Bronchial epithelial cell (primary cell): ENCODE measurements at regions not wholly inside any gene's neighbourhood (a gene's known extent, or its start where the extent isn't known, plus 50 kb on each side); places are given as distances from the start of the nearest gene placed in this dataset.
"Not testable (repeated sequence)": the region's sequence is repeated elsewhere in the genome, so short reads cannot be mapped to it uniquely, and the experiment has no call there.

Experiments
- DNase-seq: peaks from one replicate; pipeline ENCODE4 v3.0.0-alpha.2; 2010; ENCODE audit warnings: low read depth
- FAIRE-seq: peaks from 2 replicates; lab custom pipeline; 2011; peaks lifted over from hg19 to GRCh38; lab: Jason Lieb, UNC
- H3K27me3 ChIP-seq: 2 replicates; pipeline ENCODE4 v1.5.1; 2011; ENCODE audit warnings: low read length; ENCODE audit not compliant: control insufficient read depth, insufficient read depth
- H3K36me3 ChIP-seq: 2 replicates; pipeline ENCODE4 v1.5.1; 2011; ENCODE audit warnings: low read length; ENCODE audit not compliant: control insufficient read depth, insufficient read depth
- H3K4me3 ChIP-seq: 2 replicates; pipeline ENCODE4 v1.5.1; 2011; ENCODE audit warnings: mild to moderate bottlenecking, low read depth, low read length, control low read depth
- TF ChIP-seq, protein P1 (sequence below): IDR thresholded peaks from 2 replicates; pipeline ENCODE4 v1.5.1; 2011; ENCODE audit warnings: mild to moderate bottlenecking, moderate library complexity, low read length, control low read depth, inconsistent platforms; ENCODE audit not compliant: insufficient read depth, severe bottlenecking

DNA sequence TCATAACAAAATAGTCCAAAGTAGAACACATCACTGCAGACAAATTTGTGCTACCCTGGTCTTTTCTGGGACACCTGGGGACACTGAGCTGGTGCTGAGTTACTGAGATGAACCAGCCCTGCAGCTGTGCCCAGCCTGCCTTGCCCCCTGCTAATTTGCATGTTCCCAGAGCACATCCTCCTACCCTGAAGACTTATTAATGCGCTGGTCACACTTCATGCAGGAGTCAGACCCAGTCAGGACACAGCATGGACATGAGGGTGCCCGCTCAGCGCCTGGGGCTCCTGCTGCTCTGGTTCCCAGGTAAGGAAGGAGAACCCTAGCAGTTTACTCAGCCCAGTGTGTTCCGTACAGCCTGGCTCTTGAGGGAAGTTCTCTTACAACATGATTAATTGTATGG is 1518.3 kb downstream of the RPIA start:
- Histone ChIP-seq H3K4me3 (no peak overlapping the region), H3K27me3 (no peaks in the 10 kb centered on the region), H3K36me3 (no peaks in the 10 kb centered on the region)
- FAIRE-seq, result peak; percentile 36
- DNase-seq, result no peak
- TF ChIP-seq, protein P1, sequence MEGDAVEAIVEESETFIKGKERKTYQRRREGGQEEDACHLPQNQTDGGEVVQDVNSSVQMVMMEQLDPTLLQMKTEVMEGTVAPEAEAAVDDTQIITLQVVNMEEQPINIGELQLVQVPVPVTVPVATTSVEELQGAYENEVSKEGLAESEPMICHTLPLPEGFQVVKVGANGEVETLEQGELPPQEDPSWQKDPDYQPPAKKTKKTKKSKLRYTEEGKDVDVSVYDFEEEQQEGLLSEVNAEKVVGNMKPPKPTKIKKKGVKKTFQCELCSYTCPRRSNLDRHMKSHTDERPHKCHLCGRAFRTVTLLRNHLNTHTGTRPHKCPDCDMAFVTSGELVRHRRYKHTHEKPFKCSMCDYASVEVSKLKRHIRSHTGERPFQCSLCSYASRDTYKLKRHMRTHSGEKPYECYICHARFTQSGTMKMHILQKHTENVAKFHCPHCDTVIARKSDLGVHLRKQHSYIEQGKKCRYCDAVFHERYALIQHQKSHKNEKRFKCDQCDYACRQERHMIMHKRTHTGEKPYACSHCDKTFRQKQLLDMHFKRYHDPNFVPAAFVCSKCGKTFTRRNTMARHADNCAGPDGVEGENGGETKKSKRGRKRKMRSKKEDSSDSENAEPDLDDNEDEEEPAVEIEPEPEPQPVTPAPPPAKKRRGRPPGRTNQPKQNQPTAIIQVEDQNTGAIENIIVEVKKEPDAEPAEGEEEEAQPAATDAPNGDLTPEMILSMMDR, result no peak

DNA sequence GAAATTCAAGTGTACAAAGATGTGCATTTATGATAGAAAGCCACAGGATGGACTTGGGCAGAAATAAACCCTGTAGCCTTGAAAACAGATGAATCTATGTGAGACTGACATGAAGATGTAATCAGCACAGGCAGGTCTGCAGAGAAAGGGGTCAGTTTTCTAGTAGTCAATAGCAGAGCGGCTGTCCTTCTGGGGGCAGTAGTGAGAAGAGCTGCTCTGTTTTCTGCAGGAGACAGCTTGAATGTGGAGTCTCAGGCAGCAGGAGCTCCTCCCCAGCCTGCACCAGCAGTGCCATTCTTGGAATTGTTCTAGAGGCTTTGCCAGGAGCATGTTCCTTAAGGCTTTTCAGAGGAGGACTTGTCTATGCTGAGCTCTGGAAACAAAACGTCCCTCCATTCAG is 1524.4 kb downstream of the RPIA start:
- not testable (repeated sequence) for H3K4me3 ChIP-seq, H3K36me3 ChIP-seq, H3K27me3 ChIP-seq, DNase-seq
- peak; percentile 90 for FAIRE-seq

DNA sequence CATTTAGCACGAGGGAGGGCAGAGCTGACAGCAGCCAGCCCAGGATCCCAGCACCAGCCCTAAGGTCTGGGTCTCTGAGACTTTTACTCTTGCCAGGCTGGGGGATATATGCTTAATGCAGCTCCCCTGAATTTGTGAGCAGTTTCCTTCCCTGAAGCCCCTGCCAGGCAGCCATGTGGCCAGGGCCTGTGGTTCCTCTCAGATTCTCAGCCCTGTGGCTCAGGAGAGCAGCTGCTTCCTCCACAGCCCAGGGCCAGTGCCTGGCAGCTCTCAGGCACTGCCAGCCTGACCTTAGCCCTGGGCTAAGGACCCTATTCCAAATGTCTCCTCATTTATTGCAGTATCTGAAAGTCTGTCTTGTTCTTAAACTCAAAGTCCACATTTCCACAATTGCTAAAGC is 1525.3 kb downstream of the RPIA start:
- peak; percentile 98 for FAIRE-seq
- H3K4me3 ChIP-seq, H3K36me3 ChIP-seq, DNase-seq, H3K27me3 ChIP-seq: not testable (repeated sequence)

DNA sequence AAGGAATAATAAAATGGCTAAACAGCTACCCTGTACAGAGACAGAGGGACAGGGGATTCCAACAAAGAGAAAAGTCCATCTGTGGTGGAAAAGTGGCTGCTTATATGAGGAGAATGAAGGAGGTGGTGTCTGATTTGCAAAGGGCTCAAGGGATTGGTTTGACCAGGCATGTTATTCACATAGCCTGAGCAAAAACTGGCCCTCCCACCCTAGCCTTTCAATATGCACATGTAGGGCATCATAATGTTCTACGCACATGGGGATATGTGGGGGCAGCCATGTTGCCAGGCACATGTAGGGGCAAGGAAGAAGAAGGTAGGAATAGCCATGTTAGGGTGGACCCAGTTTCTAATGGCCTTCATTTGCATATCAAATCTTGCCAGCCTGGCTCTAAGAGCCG is 1527.1 kb downstream of the RPIA start:
- not testable (repeated sequence) for FAIRE-seq, DNase-seq, H3K27me3 ChIP-seq, H3K4me3 ChIP-seq, H3K36me3 ChIP-seq

DNA sequence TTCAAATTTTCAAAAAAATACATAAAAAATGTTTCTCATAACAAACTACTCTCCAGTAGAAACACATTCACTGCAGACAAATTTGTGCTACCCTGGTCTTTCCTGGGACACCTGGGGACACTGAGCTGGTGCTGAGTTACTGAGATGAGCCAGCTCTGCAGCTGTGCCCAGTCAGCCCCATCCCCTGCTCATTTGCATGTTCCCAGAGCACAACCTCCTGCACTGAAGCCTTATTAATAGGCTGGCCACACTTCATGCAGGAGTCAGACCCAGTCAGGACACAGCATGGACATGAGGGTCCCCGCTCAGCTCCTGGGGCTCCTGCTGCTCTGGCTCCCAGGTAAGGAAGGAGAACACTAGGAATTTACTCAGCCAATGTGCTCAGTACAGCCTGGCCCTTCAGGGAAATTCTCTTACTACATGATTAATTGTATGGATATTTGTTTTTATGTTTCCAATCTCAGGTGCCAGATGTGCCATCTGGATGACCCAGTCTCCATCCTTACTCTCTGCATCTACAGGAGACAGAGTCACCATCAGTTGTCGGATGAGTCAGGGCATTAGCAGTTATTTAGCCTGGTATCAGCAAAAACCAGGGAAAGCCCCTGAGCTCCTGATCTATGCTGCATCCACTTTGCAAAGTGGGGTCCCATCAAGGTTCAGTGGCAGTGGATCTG is 1529.3 kb downstream of the RPIA start:
- H3K4me3 ChIP-seq, H3K27me3 ChIP-seq, FAIRE-seq, H3K36me3 ChIP-seq: not testable (repeated sequence)
- DNase-seq, result peak; percentile 7

DNA sequence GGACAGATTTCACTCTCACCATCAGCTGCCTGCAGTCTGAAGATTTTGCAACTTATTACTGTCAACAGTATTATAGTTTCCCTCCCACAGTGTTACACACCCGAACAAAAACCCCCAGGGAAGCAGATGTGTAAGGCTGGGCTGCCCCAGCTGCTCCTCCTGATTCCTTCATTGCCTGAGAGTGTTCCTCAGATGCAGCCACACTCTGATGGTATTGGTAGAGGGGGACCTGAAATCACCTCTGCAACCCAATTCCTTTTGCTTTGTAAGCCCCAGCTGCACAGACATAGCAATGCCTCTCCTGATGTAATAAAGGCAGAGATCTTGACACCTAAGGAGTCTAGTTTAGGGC is 1529.8 kb downstream of the RPIA start:
- FAIRE-seq (no peak), DNase-seq (no peak)
- H3K27me3 ChIP-seq, result no peaks in the 10 kb centered on the region
- no peaks in the 10 kb centered on the region for H3K36me3 ChIP-seq
- H3K4me3 ChIP-seq, result no peak overlapping the region
- TF ChIP-seq, protein P1, result no peak

DNA sequence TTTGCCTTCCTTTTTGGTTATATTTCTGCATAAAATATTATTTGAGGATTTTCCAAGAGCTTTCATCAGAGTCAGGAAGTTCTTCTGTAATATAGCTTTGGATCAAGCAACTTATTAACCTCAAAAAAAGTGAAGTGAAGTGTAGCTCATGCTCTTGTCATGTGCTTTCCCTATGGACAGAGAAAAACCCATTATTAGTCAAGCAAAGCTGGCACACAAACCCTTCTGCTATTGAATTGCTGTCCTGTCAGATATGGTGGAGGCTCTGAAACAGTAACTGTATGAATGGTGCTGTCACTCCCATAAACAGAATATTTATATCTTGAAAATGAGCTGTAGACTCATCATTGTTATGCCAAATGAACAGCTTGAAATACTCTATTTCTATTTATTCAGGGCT is 1533.3 kb downstream of the RPIA start:
- not testable (repeated sequence) for H3K4me3 ChIP-seq, DNase-seq, H3K27me3 ChIP-seq, H3K36me3 ChIP-seq, FAIRE-seq

DNA sequence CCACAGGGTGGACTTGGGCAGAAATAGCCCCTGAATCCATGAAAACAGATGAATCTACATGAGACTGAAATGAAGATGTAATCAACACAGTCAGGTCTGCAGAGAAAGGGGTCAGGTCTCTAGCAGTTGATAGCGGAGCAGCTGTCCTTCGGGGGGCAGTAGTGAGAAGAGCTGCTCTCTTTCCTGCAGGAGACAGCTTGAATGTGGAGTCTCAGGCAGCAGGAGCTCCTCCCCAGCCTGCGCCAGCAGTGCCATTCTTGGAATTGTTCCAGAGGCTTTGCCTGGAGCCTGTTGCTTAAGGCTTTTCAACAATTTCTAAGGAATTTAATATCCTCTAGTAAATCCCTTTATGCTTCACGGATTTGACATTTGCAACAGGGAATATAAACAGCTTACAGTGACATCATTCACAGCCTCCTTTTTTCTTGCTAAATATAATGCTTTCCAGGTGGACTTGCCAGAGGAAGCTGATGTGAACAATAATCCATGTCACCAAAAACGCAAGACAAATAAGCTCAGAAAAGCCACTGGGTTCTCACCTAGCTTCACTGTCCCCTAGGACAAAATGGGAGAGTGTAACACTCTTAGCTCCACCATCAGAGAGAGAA is 1535.1 kb downstream of the RPIA start:
- not testable (repeated sequence) for H3K27me3 ChIP-seq, H3K4me3 ChIP-seq, DNase-seq, FAIRE-seq, H3K36me3 ChIP-seq

DNA sequence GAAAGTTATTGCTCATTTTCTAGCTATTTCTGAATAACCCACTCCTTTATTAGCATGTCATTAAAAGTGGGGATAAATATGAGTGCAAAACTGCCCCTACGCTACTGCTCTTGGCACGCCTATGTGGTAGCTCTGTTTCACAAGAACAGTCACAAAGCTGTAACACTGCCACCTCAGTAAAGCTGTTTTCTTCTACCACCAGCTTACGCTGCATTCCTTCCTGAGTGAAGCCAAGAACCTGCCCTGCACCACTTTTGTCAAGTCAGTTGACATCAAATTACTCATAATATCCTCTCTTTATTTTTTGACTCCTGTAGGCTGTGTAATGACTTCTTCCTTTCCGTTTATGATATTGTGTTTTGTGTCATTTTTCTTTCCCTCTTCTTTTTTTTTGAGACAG is 1539.7 kb downstream of the RPIA start:
- not testable (repeated sequence) for H3K36me3 ChIP-seq, DNase-seq, FAIRE-seq, H3K4me3 ChIP-seq, H3K27me3 ChIP-seq

DNA sequence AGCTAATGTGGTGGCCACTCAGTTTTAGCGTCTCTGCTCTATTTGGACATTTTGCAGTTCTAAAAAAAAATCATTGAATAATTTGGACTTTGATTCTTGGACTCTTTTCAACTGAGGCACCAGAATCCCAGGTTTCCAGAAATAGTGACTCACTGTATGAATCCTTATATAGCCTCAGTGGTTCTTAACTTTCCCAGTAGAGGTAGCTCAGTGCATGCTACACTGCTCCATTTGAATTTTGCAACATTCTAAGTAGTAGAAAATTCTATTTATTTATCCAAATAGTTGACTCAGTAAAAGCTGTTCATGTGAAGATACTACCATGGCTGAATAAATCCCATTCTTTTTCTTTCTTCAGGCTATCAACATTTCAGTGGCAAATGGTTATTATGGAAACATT is 1544.0 kb downstream of the RPIA start:
- DNase-seq, result not testable (repeated sequence)

DNA sequence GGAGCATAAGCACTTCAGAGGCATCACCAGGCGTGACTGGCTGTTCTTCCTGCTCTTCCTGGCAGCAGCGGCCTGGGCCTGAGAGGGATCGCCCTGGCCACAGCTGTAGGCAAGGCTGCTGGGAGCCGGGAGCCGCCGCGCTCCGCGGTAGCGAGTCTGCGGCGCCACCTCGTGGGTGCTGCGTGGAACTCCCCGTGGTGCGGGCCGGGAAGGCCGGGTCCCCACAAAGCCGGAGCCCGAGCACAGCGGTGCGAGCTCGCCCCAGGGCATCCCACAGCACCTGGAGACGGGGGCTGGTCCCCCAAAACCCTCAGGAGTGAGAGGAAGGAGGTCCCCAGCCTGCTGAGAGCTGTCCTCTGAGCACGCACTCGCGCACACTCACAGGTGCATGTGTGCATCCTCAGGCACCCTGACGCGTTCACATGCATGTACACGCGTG is 1546.5 kb downstream of the RPIA start:
- not testable (repeated sequence) for H3K27me3 ChIP-seq, FAIRE-seq, DNase-seq, H3K36me3 ChIP-seq, H3K4me3 ChIP-seq

More for the DNA sequence above, 1544.0 kb downstream of the RPIA start:
- H3K36me3 ChIP-seq, H3K4me3 ChIP-seq, FAIRE-seq, H3K27me3 ChIP-seq: not testable (repeated sequence)

DNA sequence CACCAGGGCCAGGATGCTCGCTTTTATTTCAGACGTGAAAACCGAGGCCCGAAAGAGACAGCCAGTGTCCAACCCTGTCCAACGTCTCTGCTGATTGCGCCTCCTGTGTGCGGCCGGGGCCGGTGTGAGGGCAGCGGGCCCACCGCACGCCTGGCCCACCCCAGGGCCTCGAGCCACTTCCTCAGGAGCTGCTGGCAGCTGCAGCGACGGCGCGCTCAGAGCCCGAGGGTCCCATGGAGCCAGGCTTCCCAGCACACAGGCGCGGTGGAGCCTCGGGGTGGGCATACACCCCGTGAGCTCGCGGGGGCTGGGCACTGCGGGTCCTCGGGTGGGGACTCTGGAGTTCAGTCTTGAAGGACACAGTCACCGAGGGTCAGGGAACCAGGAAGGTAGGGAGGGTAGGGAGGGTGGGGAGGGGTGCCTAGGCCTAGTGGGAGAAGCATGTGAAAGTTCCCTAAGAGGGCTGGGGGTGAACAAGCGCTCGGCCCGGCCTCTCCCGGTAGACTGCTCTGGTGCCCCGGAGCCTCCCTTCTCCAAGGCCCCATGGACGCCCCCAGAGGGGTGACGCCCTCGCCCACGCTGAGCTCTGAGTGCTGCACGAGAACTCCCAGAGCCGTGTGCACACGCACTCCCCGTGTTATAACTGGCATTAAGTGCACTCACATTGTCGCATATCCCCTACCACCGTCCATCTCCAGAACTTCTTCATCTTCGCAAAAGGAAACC is 1547.2 kb downstream of the RPIA start:
- FAIRE-seq, H3K27me3 ChIP-seq, H3K4me3 ChIP-seq, DNase-seq, H3K36me3 ChIP-seq: not testable (repeated sequence)
